ENCODE measurements at regions not wholly inside any gene's neighbourhood (a gene's known extent, or its start where the extent isn't known, plus 50 kb on each side); places are given as distances from the start of the nearest gene placed in this dataset.
"Not testable (repeated sequence)": the region's sequence is repeated elsewhere in the genome, so short reads cannot be mapped to it uniquely, and the experiment has no call there.

DNA sequence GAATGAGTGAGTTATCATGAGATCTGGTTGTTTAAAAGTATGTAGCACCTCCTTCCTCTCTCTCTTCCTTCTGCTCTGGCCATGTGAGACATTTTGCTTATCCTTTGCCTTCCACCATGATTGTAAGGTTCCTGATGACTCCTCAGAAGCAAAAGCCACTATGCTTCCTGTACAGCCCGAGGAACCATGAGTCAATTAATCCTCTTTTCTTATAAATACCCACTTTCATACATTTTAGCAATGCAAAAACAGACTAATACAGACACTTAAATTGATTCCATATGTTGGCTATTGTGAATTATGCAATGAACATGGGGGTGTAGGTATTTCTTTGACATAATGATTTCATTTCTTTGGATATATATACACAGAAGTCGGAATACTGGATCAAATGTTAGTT, 792.8 kb upstream of the EYS start:
- WGBS (ENCODE audit: low lambda C conversion rate, missing lambda C conversion rate): 74% methylated on average over 2 of the region's 2 CpGs
- DNase-seq (ENCODE audit: low spot score): no peak
- H3K4me3 ChIP-seq: no peak overlapping the region
- no peaks in the 10 kb centered on the region for H3K27me3 ChIP-seq
- H3K9me3 ChIP-seq (ENCODE audit: low read depth): no peaks in the 10 kb centered on the region
- H2AFZ ChIP-seq: no peak overlapping the region
- H3K4me2 ChIP-seq: no peak overlapping the region
- no peaks in the 10 kb centered on the region for H3K4me1 ChIP-seq (ENCODE audit: insufficient read depth)
- no peaks in the 10 kb centered on the region for H4K20me1 ChIP-seq (ENCODE audit: insufficient read depth, poor library complexity, severe bottlenecking)
- H3K27ac ChIP-seq: no peak overlapping the region
- H3K9me2 ChIP-seq (replicated peaks; ENCODE audit: insufficient read depth): no peaks in the 10 kb centered on the region
- TF ChIP-seq, protein P1, sequence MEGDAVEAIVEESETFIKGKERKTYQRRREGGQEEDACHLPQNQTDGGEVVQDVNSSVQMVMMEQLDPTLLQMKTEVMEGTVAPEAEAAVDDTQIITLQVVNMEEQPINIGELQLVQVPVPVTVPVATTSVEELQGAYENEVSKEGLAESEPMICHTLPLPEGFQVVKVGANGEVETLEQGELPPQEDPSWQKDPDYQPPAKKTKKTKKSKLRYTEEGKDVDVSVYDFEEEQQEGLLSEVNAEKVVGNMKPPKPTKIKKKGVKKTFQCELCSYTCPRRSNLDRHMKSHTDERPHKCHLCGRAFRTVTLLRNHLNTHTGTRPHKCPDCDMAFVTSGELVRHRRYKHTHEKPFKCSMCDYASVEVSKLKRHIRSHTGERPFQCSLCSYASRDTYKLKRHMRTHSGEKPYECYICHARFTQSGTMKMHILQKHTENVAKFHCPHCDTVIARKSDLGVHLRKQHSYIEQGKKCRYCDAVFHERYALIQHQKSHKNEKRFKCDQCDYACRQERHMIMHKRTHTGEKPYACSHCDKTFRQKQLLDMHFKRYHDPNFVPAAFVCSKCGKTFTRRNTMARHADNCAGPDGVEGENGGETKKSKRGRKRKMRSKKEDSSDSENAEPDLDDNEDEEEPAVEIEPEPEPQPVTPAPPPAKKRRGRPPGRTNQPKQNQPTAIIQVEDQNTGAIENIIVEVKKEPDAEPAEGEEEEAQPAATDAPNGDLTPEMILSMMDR (IDR thresholded peaks at IDR 0.05; ENCODE audit: poor library complexity): no peak
- TF ChIP-seq EZH2 (IDR thresholded peaks at IDR 0.05; ENCODE audit: borderline replicate concordance) (no peak), EZH2phosphoT487 (IDR thresholded peaks at IDR 0.05; ENCODE audit: low read depth, severe bottlenecking, unreplicated experiment) (no peak)
- no peaks in the 10 kb centered on the region for H3K36me3 ChIP-seq (replicated peaks; ENCODE audit: insufficient read depth, low read depth)
- H3K79me2 ChIP-seq: no peaks in the 10 kb centered on the region

DNA sequence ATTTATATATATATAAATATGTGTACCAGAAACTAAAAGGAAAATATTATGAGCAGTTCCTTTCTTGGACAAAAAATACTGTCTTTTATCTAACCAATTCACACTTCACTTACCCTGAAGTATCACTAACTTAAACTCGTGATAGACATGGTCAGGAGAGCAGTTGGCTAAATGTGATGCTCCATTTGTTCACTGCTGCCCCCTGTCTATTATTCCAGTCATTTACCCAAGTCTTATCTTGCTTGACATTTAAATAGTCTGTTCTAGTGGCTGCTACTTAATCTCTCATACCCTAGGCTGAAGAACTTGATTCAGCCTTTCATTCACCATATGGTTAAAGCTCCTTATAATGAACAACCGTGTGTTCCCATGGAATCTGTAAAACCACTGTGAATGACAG, 789.6 kb upstream of the EYS start:
- H3K9me2 ChIP-seq (replicated peaks; ENCODE audit: insufficient read depth): no peaks in the 10 kb centered on the region
- H2AFZ ChIP-seq: no peak overlapping the region
- WGBS (ENCODE audit: low lambda C conversion rate, missing lambda C conversion rate): 29% methylated on average over 2 of the region's 2 CpGs
- H3K4me2 ChIP-seq: no peak overlapping the region
- H3K27ac ChIP-seq: no peak overlapping the region
- no peaks in the 10 kb centered on the region for H3K9me3 ChIP-seq (ENCODE audit: low read depth)
- no peak overlapping the region for H3K4me3 ChIP-seq
- peak; percentile 50 for DNase-seq (ENCODE audit: low spot score)
- no peaks in the 10 kb centered on the region for H3K79me2 ChIP-seq
- no peaks in the 10 kb centered on the region for H3K4me1 ChIP-seq (ENCODE audit: insufficient read depth)
- TF ChIP-seq, protein P1 (IDR thresholded peaks at IDR 0.05; ENCODE audit: poor library complexity): peak; percentile 49
- no peak for TF ChIP-seq EZH2 (IDR thresholded peaks at IDR 0.05; ENCODE audit: borderline replicate concordance)
- no peaks in the 10 kb centered on the region for H3K27me3 ChIP-seq
- H4K20me1 ChIP-seq (ENCODE audit: insufficient read depth, poor library complexity, severe bottlenecking): no peaks in the 10 kb centered on the region
- H3K36me3 ChIP-seq (replicated peaks; ENCODE audit: insufficient read depth, low read depth): no peaks in the 10 kb centered on the region

DNA sequence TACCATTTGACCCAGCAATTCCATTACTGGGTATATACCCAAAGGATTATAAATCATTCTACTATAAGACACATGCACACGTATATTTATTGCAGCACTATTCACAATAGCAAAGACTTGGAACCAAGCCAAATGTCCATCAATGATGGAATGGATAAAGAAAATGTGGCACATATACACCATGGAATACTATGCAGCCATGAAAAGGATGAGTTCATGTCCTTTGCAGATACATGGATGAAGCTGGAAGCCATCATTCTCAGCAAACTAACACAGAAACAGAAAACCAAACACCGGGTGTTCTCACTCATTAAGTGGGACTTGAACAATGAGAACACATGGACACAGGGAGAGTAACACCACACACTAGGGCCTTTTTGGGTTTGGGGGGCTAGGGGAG, 787.6 kb upstream of the EYS start:
- H3K4me2 ChIP-seq; H4K20me1 ChIP-seq (ENCODE audit: insufficient read depth, poor library complexity, severe bottlenecking); H3K4me1 ChIP-seq (ENCODE audit: insufficient read depth); DNase-seq (ENCODE audit: low spot score); H3K27me3 ChIP-seq; H3K4me3 ChIP-seq; H3K36me3 ChIP-seq (replicated peaks; ENCODE audit: insufficient read depth, low read depth); H3K79me2 ChIP-seq; H3K9me3 ChIP-seq (ENCODE audit: low read depth); H3K27ac ChIP-seq; H2AFZ ChIP-seq; H3K9me2 ChIP-seq (replicated peaks; ENCODE audit: insufficient read depth): not testable (repeated sequence)
- 90% methylated on average over 2 of the region's 2 CpGs for WGBS (ENCODE audit: low lambda C conversion rate, missing lambda C conversion rate)

DNA sequence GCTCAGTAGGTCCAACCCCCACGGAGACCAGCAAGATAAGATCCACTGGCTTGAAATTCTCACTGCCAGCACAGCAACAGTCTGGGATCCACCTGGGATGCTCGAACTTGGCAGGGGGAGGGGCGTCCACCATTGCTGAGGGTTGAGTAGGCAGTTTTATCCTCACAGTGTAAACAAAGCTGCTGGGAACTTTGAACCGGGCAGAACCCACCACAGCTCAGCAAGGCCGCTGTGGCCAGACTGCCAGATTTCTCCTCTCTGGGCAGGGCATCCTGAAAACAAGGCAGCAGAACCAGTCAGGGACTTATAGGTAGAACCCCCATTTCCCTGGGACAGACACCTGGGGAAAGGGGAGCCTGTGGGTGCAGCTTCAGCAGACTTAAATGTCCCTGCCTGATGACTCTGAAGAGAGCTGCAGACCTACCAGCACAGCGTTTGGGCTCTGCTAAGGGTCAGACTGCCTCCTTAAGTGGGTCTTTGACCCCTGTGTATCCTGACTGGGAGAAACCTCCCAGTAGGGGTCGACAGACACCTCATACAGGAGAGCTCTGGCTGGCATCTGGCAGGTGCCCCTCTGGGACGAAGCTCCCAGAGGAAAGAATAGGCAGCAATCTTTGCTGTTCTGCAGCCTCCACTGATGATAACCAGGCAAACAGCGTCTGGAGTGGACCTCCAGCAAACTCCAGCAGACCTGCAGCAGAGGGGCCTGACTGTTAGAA, 782.4 kb upstream of the EYS start:
- Histone ChIP-seq H3K4me2 (no peak overlapping the region), H4K20me1 (ENCODE audit: insufficient read depth, poor library complexity, severe bottlenecking) (no peaks in the 10 kb centered on the region), H3K9me3 (ENCODE audit: low read depth) (no peaks in the 10 kb centered on the region)

More for the DNA sequence above, 782.4 kb upstream of the EYS start:
- no peaks in the 10 kb centered on the region for H3K79me2 ChIP-seq
- H3K27me3 ChIP-seq: no peaks in the 10 kb centered on the region
- no peaks in the 10 kb centered on the region for H3K36me3 ChIP-seq (replicated peaks; ENCODE audit: insufficient read depth, low read depth)
- H3K4me3 ChIP-seq: no peak overlapping the region
- H2AFZ ChIP-seq: peak overlapping the region; percentile 49
- no peak overlapping the region for H3K27ac ChIP-seq
- TF ChIP-seq EZH2 (IDR thresholded peaks at IDR 0.05; ENCODE audit: borderline replicate concordance): no peak
- no peak for TF ChIP-seq EZH2phosphoT487 (IDR thresholded peaks at IDR 0.05; ENCODE audit: low read depth, severe bottlenecking, unreplicated experiment)
- TF ChIP-seq, protein P1 (IDR thresholded peaks at IDR 0.05; ENCODE audit: poor library complexity): no peak
- no peaks in the 10 kb centered on the region for H3K4me1 ChIP-seq (ENCODE audit: insufficient read depth)
- no peaks in the 10 kb centered on the region for H3K9me2 ChIP-seq (replicated peaks; ENCODE audit: insufficient read depth)
- peak; percentile 33 for DNase-seq (ENCODE audit: low spot score)
- 66% methylated on average over 9 of the region's 9 CpGs for whole genome bisulfite sequencing (ENCODE audit: low lambda C conversion rate, missing lambda C conversion rate)

All from hepatocyte (in vitro differentiated cells).